Large intestine (tissue), 3 donors: ENCODE measurements at regions not wholly inside any gene's neighbourhood (a gene's known extent, or its start where the extent isn't known, plus 50 kb on each side); places are given as distances from the start of the nearest gene placed in this dataset.

Experiments
- DNase-seq, 2 donors: peaks; one replicate each; pipeline versions ENCODE4 v3.0.0 to v3.0.0-alpha.2; 2013
- H3K27ac ChIP-seq: one replicate; pipeline ENCODE4 v1.5.1; 2013; ENCODE audit warnings: low read length
- H3K27me3 ChIP-seq: 2 replicates; pipeline ENCODE4 v1.6.1; 2013; ENCODE audit warnings: low read length; ENCODE audit not compliant: control insufficient read depth, insufficient read depth
- H3K36me3 ChIP-seq: 2 replicates; pipeline ENCODE4 v1.6.1; 2013; ENCODE audit warnings: low read length; ENCODE audit not compliant: control insufficient read depth, insufficient read depth
- H3K4me1 ChIP-seq: one replicate; pipeline ENCODE4 v1.6.1; 2013; ENCODE audit warnings: low read length; ENCODE audit not compliant: control insufficient read depth, insufficient read depth
- H3K4me3 ChIP-seq: one replicate; pipeline ENCODE4 v1.5.1; 2013; ENCODE audit warnings: low read length
- H3K9me3 ChIP-seq: one replicate; pipeline ENCODE4 v1.6.1; 2013; ENCODE audit warnings: mild to moderate bottlenecking, low read depth, low read length, moderate library complexity; ENCODE audit not compliant: control insufficient read depth
- WGBS: methylation state at CpG from one replicate; pipeline ENCODE4 v1.1.5; 2013; ENCODE audit warnings: low lambda C conversion rate; ENCODE audit not compliant: insufficient coverage; 5-methylcytosine and 5-hydroxymethylcytosine counted together

DNA sequence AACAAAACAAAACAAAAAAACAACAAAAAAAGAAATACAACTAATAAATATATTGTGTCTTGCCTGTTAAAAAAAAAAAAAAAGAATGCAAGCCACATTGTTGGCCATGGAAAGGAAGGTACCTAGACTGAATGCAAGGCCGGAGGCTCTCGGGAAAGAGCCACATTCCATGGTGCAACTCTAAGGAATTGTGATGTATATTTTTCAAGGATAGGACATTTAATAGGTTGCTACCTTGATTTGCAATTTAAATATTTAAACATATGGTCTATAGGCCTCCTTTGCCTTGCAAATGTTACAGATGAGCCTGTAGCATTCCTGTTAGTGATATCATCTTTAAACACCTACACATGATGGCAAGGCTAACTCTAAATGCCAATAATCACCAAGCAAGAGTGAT is 650.9 kb downstream of the TOX3 start:
- H3K27ac ChIP-seq = no peak overlapping the region
- H3K36me3 ChIP-seq = no peaks in the 10 kb centered on the region
- no peaks in the 10 kb centered on the region for H3K4me1 ChIP-seq
- H3K9me3 ChIP-seq = no peaks in the 10 kb centered on the region
- H3K4me3 ChIP-seq = no peak overlapping the region
- H3K27me3 ChIP-seq = no peaks in the 10 kb centered on the region
- WGBS = no CpG with 5 or more reads among the region's 2 CpGs
- no peak for DNase-seq

DNA sequence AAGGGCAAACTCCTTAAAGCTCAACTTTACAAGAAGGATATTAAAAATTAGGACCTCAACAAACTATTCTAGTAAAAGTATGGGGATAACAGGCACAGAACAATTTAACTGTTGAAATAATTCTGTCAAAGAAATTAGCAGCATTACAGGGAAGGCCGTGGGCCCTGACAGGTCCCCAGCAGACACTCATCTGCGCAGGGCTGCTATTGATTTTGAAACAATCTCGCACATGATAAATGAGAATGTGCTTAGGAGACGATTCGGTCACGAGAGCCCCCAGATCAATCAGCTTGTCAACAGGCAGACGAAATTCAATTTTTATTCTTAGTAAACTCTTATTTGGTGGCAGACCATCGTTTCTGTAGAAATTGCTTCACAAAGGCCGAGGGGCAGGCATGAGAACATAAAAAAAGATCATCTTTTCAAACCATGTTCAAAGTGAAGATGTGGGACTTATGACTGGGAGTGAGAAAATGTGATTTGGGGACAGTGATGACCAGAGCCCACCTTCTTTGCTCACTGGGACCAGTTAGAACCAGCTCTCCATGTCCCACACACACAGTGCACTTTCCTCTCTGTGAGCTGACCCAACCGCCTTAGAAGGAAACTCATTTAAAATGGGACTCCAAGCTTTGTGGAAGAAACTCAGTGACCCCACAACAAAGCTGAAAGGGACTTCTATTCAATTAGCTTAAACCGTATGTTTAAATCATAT is 654.5 kb downstream of the TOX3 start:
- no peak for DNase-seq
- Histone ChIP-seq H3K27ac (no peak overlapping the region), H3K36me3 (no peaks in the 10 kb centered on the region), H3K4me3 (no peak overlapping the region), H3K27me3 (no peaks in the 10 kb centered on the region), H3K4me1 (no peaks in the 10 kb centered on the region), H3K9me3 (no peaks in the 10 kb centered on the region)
- 73% methylated on average over 2 of the region's 11 CpGs for WGBS

DNA sequence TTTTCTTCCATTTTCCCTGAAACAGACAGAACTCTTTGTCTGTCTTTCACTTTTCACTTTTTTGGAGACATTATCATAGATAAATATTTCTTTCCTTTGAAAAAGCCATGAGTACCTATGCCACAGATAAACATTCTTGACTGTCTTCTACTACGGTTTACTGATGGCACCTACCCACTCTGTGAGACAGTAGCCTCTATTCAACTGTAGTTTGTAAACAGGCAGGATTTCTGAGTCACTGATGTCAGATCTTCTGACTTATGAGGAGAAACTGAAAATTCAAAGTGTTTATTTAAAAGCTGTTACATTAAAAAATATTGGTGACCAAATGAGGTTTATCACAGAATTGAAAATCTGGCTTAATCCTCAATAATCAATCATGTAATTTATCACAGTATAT is 658.4 kb downstream of the TOX3 start:
- no peak for DNase-seq
- 50% methylated on average over 1 of the region's 1 CpG for whole genome bisulfite sequencing
- Histone ChIP-seq H3K4me1 (no peaks in the 10 kb centered on the region), H3K27me3 (no peaks in the 10 kb centered on the region), H3K36me3 (no peaks in the 10 kb centered on the region), H3K9me3 (no peaks in the 10 kb centered on the region), H3K4me3 (no peak overlapping the region), H3K27ac (no peak overlapping the region)

DNA sequence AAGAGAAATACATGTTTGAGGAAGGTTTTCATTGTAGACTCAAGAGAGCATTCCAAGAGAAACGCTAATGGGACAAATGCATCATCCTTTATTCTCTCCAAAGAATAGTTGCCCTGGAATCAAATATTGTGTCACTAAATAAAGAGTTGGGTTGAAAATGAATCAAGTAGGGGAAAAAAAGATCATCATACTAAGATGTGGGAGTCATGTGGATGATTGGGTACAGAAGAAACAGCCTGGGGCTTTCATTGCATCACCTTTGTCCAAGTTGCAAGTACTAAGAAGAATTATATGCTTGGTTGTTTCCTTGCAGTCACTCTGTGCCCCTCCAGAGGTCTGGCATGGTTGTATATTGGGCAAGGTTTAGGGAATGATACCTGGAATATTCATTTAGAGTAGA is 658.9 kb downstream of the TOX3 start:
- Histone ChIP-seq H3K36me3 (no peaks in the 10 kb centered on the region), H3K9me3 (no peaks in the 10 kb centered on the region), H3K27ac (no peak overlapping the region), H3K27me3 (no peaks in the 10 kb centered on the region), H3K4me1 (no peaks in the 10 kb centered on the region), H3K4me3 (no peak overlapping the region)
- no CpG with 5 or more reads among the region's 1 CpG for WGBS
- no peak for DNase-seq

DNA sequence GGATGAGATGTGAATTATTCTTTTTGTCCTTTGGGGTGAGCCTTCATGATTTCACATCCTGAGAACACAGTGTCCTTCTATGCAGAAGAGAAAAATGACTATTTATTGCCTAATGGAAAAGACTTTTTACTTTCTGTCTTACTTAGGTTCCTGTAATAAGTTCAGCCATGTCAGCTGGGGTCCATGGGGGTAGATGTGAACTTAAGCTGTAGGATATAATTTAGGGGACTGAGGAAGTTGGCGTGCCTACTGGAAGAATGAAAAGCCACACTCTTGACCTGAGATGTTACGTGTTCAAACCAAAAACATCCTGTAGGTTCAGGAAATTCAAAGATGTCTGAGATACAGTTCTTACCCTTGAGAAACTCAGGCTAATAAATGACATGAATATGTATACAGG is 660.5 kb downstream of the TOX3 start:
- no CpG with 5 or more reads among the region's 2 CpGs for WGBS
- no peaks in the 10 kb centered on the region for H3K27me3 ChIP-seq
- H3K4me1 ChIP-seq = no peaks in the 10 kb centered on the region
- H3K36me3 ChIP-seq = no peaks in the 10 kb centered on the region
- H3K9me3 ChIP-seq = no peaks in the 10 kb centered on the region
- H3K27ac ChIP-seq = no peak overlapping the region
- no peak overlapping the region for H3K4me3 ChIP-seq
- no peak for DNase-seq

DNA sequence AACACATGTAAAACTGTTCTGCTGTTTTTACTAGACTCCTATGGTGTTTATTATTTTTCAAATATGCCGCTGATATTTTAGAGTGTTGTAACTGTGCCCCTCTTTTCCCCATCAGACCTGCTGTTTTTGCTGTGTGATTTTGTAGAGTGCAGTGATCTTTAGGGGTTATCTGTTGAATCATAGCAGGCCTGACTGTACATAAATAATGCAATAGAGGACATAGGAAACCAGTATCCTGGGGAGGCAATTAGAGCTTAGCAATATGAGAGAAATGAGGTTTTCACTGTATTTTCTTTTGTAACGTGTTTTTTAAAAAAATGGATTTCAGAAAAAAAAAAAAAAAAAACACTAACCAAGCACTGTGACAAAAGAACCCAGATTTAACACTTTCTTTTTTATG is 662.2 kb downstream of the TOX3 start:
- 78% methylated on average over 1 of the region's 2 CpGs for WGBS
- H3K27ac ChIP-seq = no peak overlapping the region
- H3K27me3 ChIP-seq = no peaks in the 10 kb centered on the region
- no peaks in the 10 kb centered on the region for H3K9me3 ChIP-seq
- H3K4me1 ChIP-seq = no peaks in the 10 kb centered on the region
- DNase-seq = no peak
- no peaks in the 10 kb centered on the region for H3K36me3 ChIP-seq
- H3K4me3 ChIP-seq = no peak overlapping the region

DNA sequence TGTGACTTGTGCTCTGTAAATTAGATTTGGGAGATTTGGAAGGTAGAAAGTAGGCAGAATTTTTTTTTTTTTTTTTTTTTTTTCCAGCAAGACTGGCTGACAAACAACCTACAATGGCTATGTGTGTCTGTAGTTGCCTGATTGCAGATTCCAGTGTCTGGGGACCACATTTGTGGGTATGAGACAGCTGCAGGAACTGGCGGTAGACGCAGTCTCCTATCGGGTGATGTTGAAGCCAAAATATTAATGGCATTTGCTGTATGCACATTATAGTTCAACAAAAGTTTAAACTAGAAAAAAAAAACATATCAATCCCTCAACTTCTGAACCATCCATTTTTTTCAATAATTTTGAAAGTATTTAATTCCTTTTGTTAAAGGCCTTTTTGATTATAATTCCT is 665.2 kb downstream of the TOX3 start:
- Histone ChIP-seq H3K27me3 (no peaks in the 10 kb centered on the region), H3K36me3 (no peaks in the 10 kb centered on the region), H3K27ac (no peak overlapping the region), H3K4me3 (no peak overlapping the region), H3K9me3 (no peaks in the 10 kb centered on the region), H3K4me1 (no peaks in the 10 kb centered on the region)
- WGBS = no CpG with 5 or more reads among the region's 3 CpGs
- no peak for DNase-seq

DNA sequence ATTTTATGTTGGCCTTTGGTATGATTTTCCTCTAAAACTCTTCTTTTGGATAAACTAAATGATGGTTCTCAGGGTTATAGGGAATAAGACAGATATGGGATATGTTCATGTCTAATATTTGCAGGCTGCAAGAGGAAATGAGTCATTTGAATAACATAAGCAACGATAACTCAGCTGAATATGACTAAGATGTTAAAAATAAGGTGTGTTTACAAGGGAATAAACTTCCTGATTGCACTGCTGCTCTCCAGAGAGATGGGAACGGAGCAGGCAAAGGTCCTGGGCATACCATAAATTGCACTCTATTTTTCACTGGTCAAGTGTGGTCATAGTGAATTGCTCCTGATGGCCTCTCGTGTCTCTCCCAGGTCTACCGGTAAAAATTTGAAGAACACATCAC is 666.2 kb downstream of the TOX3 start:
- Histone ChIP-seq H3K9me3 (no peaks in the 10 kb centered on the region), H3K36me3 (no peaks in the 10 kb centered on the region), H3K27me3 (no peaks in the 10 kb centered on the region), H3K27ac (no peak overlapping the region), H3K4me3 (no peak overlapping the region), H3K4me1 (no peaks in the 10 kb centered on the region)
- DNase-seq = peak in 1 of 2 donors; percentile 5
- 60% methylated on average over 3 of the region's 4 CpGs for WGBS

DNA sequence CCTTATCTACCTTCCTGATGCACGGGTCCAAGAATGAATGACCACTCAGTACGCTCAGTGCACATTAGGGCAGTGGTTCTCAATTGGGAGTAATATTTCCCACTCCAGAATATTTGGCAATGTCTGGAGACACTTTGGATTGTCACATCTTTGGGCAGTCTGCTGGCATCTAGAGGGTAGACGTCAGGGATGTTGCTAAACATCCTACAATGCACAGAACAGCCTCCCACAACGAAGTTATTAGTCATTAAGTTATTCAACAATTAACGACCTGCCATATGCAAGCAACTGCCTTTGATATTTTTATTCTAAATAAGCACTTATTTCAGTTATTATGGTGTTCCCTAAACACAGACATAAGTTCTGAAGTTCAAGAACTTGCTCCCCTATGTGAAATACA is 669.3 kb downstream of the TOX3 start:
- H3K27ac ChIP-seq = no peak overlapping the region
- no peaks in the 10 kb centered on the region for H3K27me3 ChIP-seq
- DNase-seq = no peak
- no peak overlapping the region for H3K4me3 ChIP-seq
- H3K4me1 ChIP-seq = no peaks in the 10 kb centered on the region
- no peaks in the 10 kb centered on the region for H3K9me3 ChIP-seq
- no peaks in the 10 kb centered on the region for H3K36me3 ChIP-seq
- WGBS = no CpG with 5 or more reads among the region's 5 CpGs

DNA sequence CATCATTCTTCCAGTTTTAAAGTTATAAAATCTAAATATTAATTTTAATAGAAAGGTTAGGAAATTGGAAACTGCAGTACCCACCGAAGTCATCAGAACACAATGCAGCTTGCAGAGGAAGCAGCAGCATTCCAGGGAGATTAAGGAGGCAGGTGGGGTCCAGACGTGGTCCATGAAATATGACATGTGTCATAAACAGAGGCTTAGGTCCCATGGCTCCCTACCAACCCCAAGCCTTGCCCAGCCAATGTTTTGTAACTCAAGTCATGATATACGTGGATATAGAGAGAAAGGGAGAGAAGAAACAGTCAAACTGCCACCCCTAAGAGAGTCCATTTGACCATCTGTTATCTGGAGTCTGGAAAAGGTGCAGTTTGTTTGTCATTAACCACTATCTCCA is 670.0 kb downstream of the TOX3 start:
- Histone ChIP-seq H3K27ac (no peak overlapping the region), H3K27me3 (no peaks in the 10 kb centered on the region), H3K4me1 (no peaks in the 10 kb centered on the region), H3K9me3 (no peaks in the 10 kb centered on the region), H3K36me3 (no peaks in the 10 kb centered on the region), H3K4me3 (no peak overlapping the region)
- DNase-seq = peak in 1 of 2 donors; percentile 5
- WGBS = no CpG with 5 or more reads among the region's 3 CpGs

DNA sequence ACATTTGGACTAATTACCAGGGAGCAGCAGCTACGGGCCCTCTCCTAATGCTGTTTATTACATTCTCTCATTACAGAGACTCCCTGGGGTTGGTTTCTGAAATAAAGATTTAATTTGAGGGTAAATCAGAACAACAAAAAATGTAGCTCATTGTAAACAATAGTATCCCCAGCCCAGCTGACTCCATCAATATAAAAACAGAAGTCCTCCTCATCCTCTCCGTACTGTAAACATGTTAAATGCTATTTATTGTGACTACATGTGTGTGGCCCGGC is 670.4 kb downstream of the TOX3 start:
- 50% methylated on average over 1 of the region's 3 CpGs for WGBS
- no peak overlapping the region for H3K4me3 ChIP-seq
- DNase-seq = peak in 1 of 2 donors; percentile 11
- no peaks in the 10 kb centered on the region for H3K9me3 ChIP-seq
- no peaks in the 10 kb centered on the region for H3K4me1 ChIP-seq
- no peaks in the 10 kb centered on the region for H3K36me3 ChIP-seq
- H3K27me3 ChIP-seq = no peaks in the 10 kb centered on the region
- no peak overlapping the region for H3K27ac ChIP-seq
